Neutrophil (primary cell): ENCODE measurements at regions not wholly inside any gene's neighbourhood (a gene's known extent, or its start where the extent isn't known, plus 50 kb on each side); places are given as distances from the start of the nearest gene placed in this dataset.

Source experiments
- H3K27ac ChIP-seq: fragments of 200-600 bp; sonication (generic); 2 replicates; pipeline ENCODE4 v1.5.1; 2016; ENCODE audit warnings: mild to moderate bottlenecking, moderate library complexity
- H3K27me3 ChIP-seq: fragments of 200-600 bp; sonication (generic); 2 replicates; pipeline ENCODE4 v1.6.0; 2016; ENCODE audit warnings: mild to moderate bottlenecking
- H3K36me3 ChIP-seq: fragments of 200-600 bp; sonication (generic); 2 replicates; pipeline ENCODE4 v1.5.1; 2017
- H3K4me1 ChIP-seq, 2 experiments: fragments of 200-600 bp in 1 of 2; sonication (generic) in 1 of 2; 1 replicate in 1 of 2; 2 replicates in 1 of 2; pipeline versions ENCODE4 v1.5.1 to v1.6.1; 2013 to 2016; ENCODE audit warnings: low read depth in 1 of 2, low read length in 1 of 2, mild to moderate bottlenecking in 1 of 2, moderate library complexity in 1 of 2; ENCODE audit not compliant: control insufficient read depth in 1 of 2, insufficient read depth in 1 of 2
- H3K4me3 ChIP-seq, 2 experiments: fragments of 200-600 bp in 1 of 2; sonication (generic) in 1 of 2; 1 replicate in 1 of 2; 2 replicates in 1 of 2; pipeline ENCODE4 v1.5.1; 2013 to 2016; ENCODE audit warnings: low read depth in 1 of 2, low read length in 1 of 2, mild to moderate bottlenecking in 1 of 2, moderate library complexity in 1 of 2
- H3K9me3 ChIP-seq: fragments of 200-600 bp; sonication (generic); 2 replicates; pipeline ENCODE4 v1.5.1; 2016
- TF ChIP-seq, protein P1 (sequence below): fragments of 200-600 bp; sonication (generic); IDR thresholded peaks from 2 replicates; pipeline ENCODE4 v1.5.1; 2016; ENCODE audit warnings: antibody characterized with exemption

GRCh38 chr9:118527261-118527660 lies 823.1 kb downstream of the TLR4 start:
- no peaks in the 10 kb centered on the region for H3K27me3 ChIP-seq
- no peaks in the 10 kb centered on the region for H3K36me3 ChIP-seq
- no peak overlapping the region for H3K27ac ChIP-seq
- H3K4me1 ChIP-seq: no peaks in the 10 kb centered on the region
- TF ChIP-seq, protein P1, sequence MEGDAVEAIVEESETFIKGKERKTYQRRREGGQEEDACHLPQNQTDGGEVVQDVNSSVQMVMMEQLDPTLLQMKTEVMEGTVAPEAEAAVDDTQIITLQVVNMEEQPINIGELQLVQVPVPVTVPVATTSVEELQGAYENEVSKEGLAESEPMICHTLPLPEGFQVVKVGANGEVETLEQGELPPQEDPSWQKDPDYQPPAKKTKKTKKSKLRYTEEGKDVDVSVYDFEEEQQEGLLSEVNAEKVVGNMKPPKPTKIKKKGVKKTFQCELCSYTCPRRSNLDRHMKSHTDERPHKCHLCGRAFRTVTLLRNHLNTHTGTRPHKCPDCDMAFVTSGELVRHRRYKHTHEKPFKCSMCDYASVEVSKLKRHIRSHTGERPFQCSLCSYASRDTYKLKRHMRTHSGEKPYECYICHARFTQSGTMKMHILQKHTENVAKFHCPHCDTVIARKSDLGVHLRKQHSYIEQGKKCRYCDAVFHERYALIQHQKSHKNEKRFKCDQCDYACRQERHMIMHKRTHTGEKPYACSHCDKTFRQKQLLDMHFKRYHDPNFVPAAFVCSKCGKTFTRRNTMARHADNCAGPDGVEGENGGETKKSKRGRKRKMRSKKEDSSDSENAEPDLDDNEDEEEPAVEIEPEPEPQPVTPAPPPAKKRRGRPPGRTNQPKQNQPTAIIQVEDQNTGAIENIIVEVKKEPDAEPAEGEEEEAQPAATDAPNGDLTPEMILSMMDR: no peak
- no peak overlapping the region for H3K4me3 ChIP-seq
- no peaks in the 10 kb centered on the region for H3K9me3 ChIP-seq

DNA sequence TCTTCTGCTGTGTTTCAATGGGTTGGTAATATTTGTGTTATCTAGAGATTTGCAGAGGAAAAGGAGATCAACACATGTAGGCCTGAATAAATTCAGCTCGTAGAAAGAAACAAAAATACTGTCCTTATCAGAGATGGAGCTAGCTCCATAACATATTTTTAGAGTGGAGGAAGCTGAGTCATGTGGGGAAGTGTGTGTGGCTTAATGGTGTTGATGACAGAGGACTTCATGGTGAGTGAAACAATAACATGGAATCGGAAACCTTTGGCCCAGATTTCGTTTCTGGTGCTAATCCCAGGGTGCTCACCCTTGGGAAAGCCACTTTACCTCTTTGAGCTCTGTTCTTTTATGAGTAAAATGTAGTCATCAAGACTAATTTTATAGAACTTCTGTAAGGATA lies 825.0 kb downstream of the TLR4 start:
- Histone ChIP-seq H3K27ac (no peak overlapping the region), H3K4me1 (no peaks in the 10 kb centered on the region), H3K4me3 (no peak overlapping the region), H3K9me3 (no peaks in the 10 kb centered on the region), H3K36me3 (no peaks in the 10 kb centered on the region), H3K27me3 (no peaks in the 10 kb centered on the region)
- TF ChIP-seq, protein P1: no peak

DNA sequence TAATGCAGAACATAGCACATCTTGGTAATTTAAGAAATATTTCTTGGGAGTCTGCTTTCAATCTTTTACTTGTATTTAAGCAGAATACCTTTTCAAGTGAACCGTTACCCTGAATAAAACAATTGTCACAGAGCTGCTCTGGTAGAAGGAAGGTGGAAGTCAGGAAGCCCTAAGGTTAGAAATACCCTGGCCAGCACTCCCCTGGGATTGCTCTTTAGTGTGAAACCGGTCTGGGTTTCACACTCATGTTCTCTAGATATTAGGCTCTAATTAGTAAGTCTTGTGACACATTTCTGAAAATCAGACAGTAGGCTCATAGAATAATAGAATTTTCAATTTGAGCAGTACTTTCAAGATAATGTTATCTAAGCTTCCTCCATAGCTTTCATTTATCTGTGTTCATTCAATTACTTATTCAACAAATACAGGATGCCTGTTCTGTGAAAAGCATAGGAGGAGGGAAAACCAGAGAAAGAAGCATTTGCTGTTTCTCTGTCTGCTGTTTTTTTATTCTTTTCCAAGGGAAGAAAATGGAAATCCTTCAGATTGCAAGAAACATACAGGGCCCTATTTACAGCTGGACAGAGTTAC lies 825.5 kb downstream of the TLR4 start:
- Histone ChIP-seq H3K9me3 (no peaks in the 10 kb centered on the region), H3K27me3 (no peaks in the 10 kb centered on the region), H3K27ac (no peak overlapping the region), H3K36me3 (no peaks in the 10 kb centered on the region), H3K4me3 (no peak overlapping the region), H3K4me1 (no peaks in the 10 kb centered on the region)
- TF ChIP-seq, protein P1: no peak

- Histone ChIP-seq H3K36me3 (no peaks in the 10 kb centered on the region), H3K27ac (no peak overlapping the region), H3K27me3 (no peaks in the 10 kb centered on the region), H3K4me3 (no peak overlapping the region), H3K4me1 (no peaks in the 10 kb centered on the region), H3K9me3 (no peaks in the 10 kb centered on the region)
- TF ChIP-seq, protein P1: no peak
Observed at GRCh38 chr9:118532592-118532991, 828.4 kb downstream of the TLR4 start.

- no peak overlapping the region for H3K27ac ChIP-seq
- H3K27me3 ChIP-seq: no peaks in the 10 kb centered on the region
- H3K4me1 ChIP-seq: no peaks in the 10 kb centered on the region
- H3K4me3 ChIP-seq: no peak overlapping the region
- TF ChIP-seq, protein P1: no peak
- H3K36me3 ChIP-seq: no peaks in the 10 kb centered on the region
- no peaks in the 10 kb centered on the region for H3K9me3 ChIP-seq
Observed at GRCh38 chr9:118533101-118533500, 828.9 kb downstream of the TLR4 start.

DNA sequence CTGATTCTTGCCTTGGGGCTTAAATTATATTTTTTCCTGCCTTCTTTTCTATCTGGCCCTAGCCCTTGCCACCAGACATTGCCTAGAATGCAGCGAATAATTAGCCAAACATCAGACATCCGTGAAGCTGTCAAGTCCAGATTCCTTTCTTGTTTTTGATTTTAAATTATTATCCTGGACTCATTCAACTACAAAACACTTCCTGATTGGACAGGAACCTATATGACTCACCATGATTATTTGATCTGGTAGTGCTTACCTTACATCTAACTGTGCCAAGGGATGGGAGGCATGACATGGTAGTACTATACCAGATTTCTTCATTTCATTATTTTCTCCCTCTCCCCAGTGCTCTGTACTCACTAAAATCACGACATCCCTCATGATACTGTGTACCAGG lies 829.6 kb downstream of the TLR4 start:
- TF ChIP-seq, protein P1: no peak
- H3K27me3 ChIP-seq: no peaks in the 10 kb centered on the region

More for the DNA sequence above, 829.6 kb downstream of the TLR4 start:
- no peaks in the 10 kb centered on the region for H3K4me1 ChIP-seq
- H3K4me3 ChIP-seq: no peak overlapping the region
- H3K27ac ChIP-seq: no peak overlapping the region
- H3K36me3 ChIP-seq: no peaks in the 10 kb centered on the region
- H3K9me3 ChIP-seq: no peaks in the 10 kb centered on the region
